ENCODE measurements at regions not wholly inside any gene's neighbourhood (a gene's known extent, or its start where the extent isn't known, plus 50 kb on each side); places are given as distances from the start of the nearest gene placed in this dataset.
"Not testable (repeated sequence)": the region's sequence is repeated elsewhere in the genome, so short reads cannot be mapped to it uniquely, and the experiment has no call there.

GRCh38 chrY:18599606-18600005, 53.1 kb downstream of the HSFY1 start:
- not testable (repeated sequence) for FAIRE-seq

GRCh38 chrY:18601287-18601686, 54.8 kb downstream of the HSFY1 start:
- not testable (repeated sequence) for FAIRE-seq

DNA sequence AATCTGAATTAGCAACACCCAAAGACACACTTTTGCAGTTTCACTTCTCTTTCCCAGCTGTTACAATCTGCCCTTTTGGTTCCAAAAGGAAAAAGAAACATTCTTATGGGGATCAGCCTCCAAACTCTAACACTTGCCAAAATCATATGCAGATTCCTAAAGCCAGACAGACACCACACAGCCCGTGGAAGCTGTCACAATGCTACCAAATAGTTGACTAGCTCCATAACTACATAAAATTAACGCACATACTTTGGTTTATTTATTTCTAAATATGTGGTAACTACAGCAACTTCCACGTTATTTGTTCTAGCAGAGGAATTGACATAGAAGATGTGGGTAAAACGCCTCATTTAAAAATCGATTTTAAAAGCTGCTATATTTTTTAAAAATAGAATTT, 59.7 kb downstream of the HSFY1 start:
- FAIRE-seq: peak; percentile 33

DNA sequence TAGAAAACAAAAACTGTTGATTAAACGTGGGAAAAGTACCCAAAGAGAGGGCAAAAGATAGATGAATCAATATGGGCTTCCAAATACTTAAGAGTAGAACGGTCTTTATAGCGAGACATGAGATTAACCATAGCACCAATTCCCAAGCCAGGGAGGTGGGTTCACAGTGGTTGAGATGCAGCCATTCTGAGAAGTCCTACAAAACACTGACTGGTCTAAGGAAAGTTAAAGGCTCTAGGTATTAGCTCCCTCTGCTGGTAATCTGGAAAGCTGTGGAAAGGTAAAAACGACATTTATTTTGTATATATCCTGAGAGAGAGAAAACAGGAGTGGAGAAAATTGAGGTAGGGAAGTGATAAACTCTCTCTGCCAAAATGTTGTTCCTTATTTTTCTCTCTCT, 61.7 kb downstream of the HSFY1 start:
- peak; percentile 73 for FAIRE-seq

GRCh38 chrY:18615809-18616208, 69.3 kb downstream of the HSFY1 start:
- peak; percentile 58 for FAIRE-seq

GRCh38 chrY:18629805-18630516, 83.4 kb downstream of the HSFY1 start:
- FAIRE-seq: not testable (repeated sequence)

- FAIRE-seq: not testable (repeated sequence)
Observed at GRCh38 chrY:18630571-18630970, 84.1 kb downstream of the HSFY1 start.

DNA sequence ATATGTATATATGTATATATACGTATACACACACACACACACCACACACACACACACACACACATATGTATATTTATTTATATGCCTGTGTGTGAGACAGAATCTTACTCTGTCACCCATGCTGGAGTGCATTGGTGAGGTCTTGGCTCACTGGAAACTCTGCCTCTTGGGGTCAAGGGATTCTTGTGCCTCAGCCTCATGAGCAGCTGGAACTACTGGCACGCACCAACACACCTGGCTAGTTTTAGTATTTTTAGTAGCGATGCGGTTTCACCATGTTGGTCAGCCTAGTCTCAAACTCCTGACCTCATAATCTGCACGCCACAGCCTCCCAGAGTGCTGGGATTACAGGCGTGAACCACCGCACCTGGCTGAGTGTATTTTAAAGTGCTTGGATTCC, 85.1 kb downstream of the HSFY1 start:
- FAIRE-seq: not testable (repeated sequence)

GRCh38 chrY:18650746-18651145, 104.2 kb downstream of the HSFY1 start:
- FAIRE-seq: no peak

DNA sequence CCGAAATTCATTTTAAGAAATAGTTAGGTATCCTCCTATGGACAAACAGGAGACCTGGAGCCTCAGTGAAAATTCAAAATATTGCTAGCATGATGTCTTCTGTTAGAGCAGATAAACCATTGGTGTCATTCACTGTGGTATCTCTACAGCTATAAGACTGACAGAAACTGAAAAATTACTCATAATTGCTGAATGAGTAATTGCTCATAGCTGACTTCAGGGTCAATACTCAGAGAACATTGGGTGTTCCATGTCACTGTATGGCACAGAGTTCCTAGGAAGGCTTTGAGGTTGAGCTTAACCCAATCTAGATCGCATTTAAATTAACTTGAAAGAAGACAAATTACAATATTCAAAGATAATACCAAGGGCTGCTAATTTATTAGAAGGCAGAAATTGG, 109.0 kb downstream of the HSFY2 start:
- FAIRE-seq: no peak

GRCh38 chrY:18669790-18670189, 103.7 kb downstream of the HSFY2 start:
- no peak for FAIRE-seq

DNA sequence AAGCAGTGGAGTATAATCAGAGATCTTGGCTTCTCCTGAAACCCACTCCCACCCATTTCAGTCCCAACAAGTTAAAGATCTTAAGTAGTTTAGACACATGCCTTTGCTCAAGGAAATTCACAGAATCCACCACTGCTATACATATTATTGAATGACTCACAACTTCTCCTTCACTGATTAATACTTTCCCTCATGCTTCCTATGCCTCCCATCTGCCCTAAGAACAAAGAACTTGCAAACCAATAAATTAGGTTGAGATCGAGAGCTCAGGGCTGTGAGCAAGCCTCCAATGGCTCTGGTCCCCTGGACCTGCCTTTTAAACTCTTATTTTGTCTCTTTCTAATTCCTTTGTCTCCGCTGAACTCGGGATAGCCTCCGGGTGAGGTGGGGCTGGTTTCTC, 101.6 kb downstream of the HSFY2 start:
- no peak for FAIRE-seq

DNA sequence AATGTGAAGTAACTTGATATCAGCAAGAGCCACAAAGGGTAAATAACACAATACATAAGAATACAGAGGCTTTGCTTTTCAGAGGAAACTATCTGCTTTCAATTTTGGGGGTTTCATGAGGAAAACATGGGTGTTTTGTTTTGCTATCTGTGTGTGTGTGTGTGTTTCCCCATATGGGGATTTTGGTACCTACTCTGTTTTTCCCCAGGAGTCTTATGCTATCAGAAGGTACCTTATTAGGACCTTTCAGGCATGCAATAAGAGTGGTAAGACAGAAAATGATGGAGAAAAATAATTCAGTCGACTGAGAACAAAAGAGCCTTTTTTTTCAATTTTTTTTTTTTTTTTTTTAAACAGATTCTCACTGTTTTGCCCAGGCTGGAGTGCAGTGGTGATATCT, 87.5 kb downstream of the HSFY2 start:
- peak; percentile 41 for FAIRE-seq

DNA sequence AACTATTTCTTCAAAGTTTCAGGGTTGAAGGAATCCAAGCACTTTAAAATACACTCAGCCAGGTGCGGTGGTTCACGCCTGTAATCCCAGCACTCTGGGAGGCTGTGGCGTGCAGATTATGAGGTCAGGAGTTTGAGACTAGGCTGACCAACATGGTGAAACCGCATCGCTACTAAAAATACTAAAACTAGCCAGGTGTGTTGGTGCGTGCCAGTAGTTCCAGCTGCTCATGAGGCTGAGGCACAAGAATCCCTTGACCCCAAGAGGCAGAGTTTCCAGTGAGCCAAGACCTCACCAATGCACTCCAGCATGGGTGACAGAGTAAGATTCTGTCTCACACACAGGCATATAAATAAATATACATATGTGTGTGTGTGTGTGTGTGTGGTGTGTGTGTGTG, 85.2 kb downstream of the HSFY2 start:
- FAIRE-seq: not testable (repeated sequence)

GRCh38 chrY:18689420-18689819, 84.1 kb downstream of the HSFY2 start:
- not testable (repeated sequence) for FAIRE-seq

DNA sequence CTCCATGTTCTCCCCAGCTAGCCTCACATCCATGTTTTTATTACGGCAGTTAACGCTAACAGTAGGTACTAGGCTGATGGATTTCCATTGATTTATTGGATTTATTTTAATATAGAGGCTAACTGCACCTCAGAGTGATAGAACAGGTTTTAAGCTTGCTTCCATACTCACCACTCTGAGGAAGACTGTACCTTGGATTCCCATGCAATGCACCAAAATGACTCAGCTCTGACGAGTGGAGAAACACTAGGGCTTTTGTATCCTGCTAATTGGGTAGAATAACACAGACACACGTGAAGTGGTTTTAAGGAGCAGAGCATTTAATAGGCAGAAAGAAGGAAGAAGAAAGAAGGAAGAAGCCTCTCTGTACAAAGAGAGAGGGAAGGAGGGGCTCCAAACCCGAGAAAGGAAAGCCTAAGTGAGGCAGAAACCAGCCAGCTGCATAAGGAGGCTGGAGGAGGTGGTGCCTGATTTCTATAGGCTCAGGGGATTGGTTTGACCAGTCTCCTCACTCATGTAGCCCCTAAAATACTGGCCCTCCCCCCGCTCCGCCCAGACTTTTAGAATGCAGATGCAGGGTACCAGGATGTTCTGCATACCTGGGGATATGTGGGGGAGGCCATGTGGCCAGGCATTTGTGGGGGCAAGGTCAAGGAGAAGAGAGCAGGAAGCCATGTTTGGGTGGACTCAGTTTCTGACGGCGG, 83.5 kb downstream of the HSFY2 start:
- not testable (repeated sequence) for FAIRE-seq

DNA sequence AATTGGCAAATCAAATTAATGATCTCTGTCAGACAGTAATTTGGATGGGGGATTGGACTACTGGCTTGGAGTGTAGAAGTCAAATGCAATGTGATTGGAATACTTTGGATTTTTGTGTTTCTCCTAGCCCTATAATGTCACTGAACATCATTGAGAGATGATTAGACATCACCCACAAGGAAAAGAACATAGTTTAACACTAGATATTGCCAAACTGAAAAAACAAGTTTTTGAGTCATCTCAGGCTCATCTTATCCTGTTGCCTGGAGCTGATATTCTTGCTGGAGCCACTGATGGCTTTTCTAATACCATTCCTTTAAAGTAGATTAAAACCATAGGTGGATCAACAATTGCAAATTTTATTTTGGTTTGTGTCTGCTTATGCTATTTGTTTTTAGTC, 76.7 kb downstream of the HSFY2 start:
- FAIRE-seq: not testable (repeated sequence)

DNA sequence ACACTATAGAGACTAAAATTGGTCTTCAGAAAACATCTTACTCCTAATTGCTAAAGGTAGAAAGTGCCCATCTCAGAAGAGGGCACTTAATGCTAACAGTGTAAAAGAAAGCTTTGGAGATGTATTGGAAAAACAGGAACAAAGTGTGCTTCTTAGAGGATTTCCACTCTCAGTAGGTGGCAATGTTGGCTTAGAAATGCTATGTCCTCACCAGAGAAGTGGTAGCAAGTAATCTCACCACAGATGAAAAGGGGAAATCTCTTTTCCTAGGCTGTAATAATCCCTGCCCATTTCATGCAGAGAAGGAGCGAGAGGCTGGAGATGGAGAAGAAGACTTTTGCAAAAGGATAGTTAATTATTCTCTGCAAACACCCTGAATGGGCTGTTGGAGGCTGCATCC, 69.3 kb downstream of the HSFY2 start:
- peak; percentile 76 for FAIRE-seq

- FAIRE-seq: peak; percentile 95
Observed at GRCh38 chrY:18711785-18712184, 61.8 kb downstream of the HSFY2 start.

- FAIRE-seq: not testable (repeated sequence)
Observed at GRCh38 chrY:18713760-18714159, 59.8 kb downstream of the HSFY2 start.

DNA sequence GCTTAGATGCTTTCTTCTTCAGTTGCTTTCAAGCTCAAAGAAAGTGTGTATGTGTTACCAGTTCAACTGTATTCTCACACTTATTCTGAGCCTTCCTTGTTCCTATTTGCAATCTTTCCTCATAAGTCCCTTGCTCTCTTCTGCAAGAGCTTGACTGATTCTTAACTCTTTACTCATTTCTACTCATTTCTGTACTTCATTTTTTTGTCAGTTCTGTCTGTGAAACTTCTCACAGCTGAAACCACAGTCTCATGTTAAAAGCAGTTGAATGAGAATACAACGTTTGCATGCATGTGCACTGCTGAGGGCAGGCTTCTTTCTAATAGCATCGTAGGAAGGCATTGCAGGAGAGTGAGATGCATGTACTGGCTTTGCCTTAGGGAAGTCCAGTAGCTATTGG, 54.8 kb downstream of the HSFY2 start:
- not testable (repeated sequence) for FAIRE-seq

DNA sequence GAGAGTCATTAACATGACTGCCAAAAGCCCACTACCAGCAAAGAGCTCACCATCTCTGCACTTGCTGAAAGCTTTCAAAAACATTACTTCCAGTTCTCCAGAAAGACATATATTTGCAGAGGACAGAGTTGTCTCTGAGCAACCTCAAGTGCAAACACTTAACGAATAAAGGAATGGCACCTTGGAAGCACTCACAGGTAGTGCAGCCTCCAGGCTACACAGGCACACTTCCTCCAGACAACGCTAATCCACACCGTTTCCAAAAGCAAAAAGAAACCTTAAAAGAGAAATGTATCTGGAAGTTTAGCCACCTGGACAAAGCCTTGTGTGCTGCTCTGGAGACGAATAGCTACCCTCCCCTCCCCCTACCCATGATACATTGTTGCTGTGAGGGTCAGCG, 53.1 kb downstream of the HSFY2 start:
- not testable (repeated sequence) for FAIRE-seq

Data from islet of Langerhans (tissue), 1 donor.